ENCODE measurements at regions not wholly inside any gene's neighbourhood (a gene's known extent, or its start where the extent isn't known, plus 50 kb on each side); places are given as distances from the start of the nearest gene placed in this dataset.

- Histone ChIP-seq H3K36me3 (no peaks in the 10 kb centered on the region), H3K27ac (replicated peaks in 1 of 4) (no peak overlapping the region), H3K9me3 (no peaks in the 10 kb centered on the region), H3K27me3 (no peaks in the 10 kb centered on the region), H3K4me3 (no peak overlapping the region), H3K4me1 (no peaks in the 10 kb centered on the region)
- TF ChIP-seq POLR2A (IDR thresholded peaks at IDR 0.05; ENCODE audit: low read depth) (no peak), POLR2AphosphoS5 (IDR thresholded peaks at IDR 0.05) (no peak), CTCF (IDR thresholded peaks at IDR 0.05) (no peak), EP300 (IDR thresholded peaks at IDR 0.05) (no peak)
- 78% methylated on average over 8 of the region's 8 CpGs for WGBS
- intact Hi-C loops (cut with DNase I): no loop called here
- DNase-seq (ENCODE audit: extremely low spot score): no peak
Observed at GRCh38 chr2:181364492-181365170, 92.6 kb upstream of the ITGA4 start.

GRCh38 chr2:181366675-181367175 is 90.5 kb upstream of the ITGA4 start:
- Histone ChIP-seq H3K4me3 (no peak overlapping the region), H3K9me3 (no peaks in the 10 kb centered on the region), H3K4me1 (peaks cover 2 to 7% (median 7%) of the 10 kb centered on the region in 4 donors), H3K27me3 (no peaks in the 10 kb centered on the region), H3K36me3 (no peaks in the 10 kb centered on the region), H3K27ac (replicated peaks in 1 of 4) (no peak overlapping the region)
- 91% methylated on average over 4 of the region's 4 CpGs for WGBS
- no peak for DNase-seq (ENCODE audit: extremely low spot score)
- intact Hi-C loops (cut with DNase I): no loop called here
- TF ChIP-seq CTCF (IDR thresholded peaks at IDR 0.05) (no peak), POLR2A (IDR thresholded peaks at IDR 0.05; ENCODE audit: low read depth) (no peak), POLR2AphosphoS5 (IDR thresholded peaks at IDR 0.05) (no peak), EP300 (IDR thresholded peaks at IDR 0.05) (no peak)

- Histone ChIP-seq H3K36me3 (no peaks in the 10 kb centered on the region), H3K27ac (replicated peaks in 1 of 4) (no peak overlapping the region), H3K9me3 (no peaks in the 10 kb centered on the region), H3K4me3 (no peak overlapping the region), H3K27me3 (no peaks in the 10 kb centered on the region), H3K4me1 (peaks cover 9 to 14% (median 14%) of the 10 kb centered on the region in 4 donors)
- WGBS: 96% methylated on average over 3 of the region's 3 CpGs
- intact Hi-C loops (cut with DNase I): no loop called here
- DNase-seq (ENCODE audit: extremely low spot score): no peak
- TF ChIP-seq CTCF (IDR thresholded peaks at IDR 0.05): no peak
- TF ChIP-seq POLR2AphosphoS5 (IDR thresholded peaks at IDR 0.05): no peak
- no peak for TF ChIP-seq EP300 (IDR thresholded peaks at IDR 0.05)
- TF ChIP-seq POLR2A (IDR thresholded peaks at IDR 0.05; ENCODE audit: low read depth): no peak
Observed at GRCh38 chr2:181367411-181367810, 89.8 kb upstream of the ITGA4 start.

GRCh38 chr2:181367906-181368435 is 89.2 kb upstream of the ITGA4 start:
- intact Hi-C loops (cut with DNase I): no loop called here
- no peak for DNase-seq (ENCODE audit: extremely low spot score)
- Histone ChIP-seq H3K4me1 (peaks cover 10 to 20% (median 20%) of the 10 kb centered on the region in 4 donors), H3K27me3 (no peaks in the 10 kb centered on the region), H3K27ac (replicated peaks in 1 of 4) (no peak overlapping the region), H3K4me3 (no peak overlapping the region), H3K36me3 (no peaks in the 10 kb centered on the region), H3K9me3 (no peaks in the 10 kb centered on the region)
- WGBS: 87% methylated on average over 2 of the region's 2 CpGs
- no peak for TF ChIP-seq CTCF (IDR thresholded peaks at IDR 0.05)
- no peak for TF ChIP-seq POLR2A (IDR thresholded peaks at IDR 0.05; ENCODE audit: low read depth)
- TF ChIP-seq EP300 (IDR thresholded peaks at IDR 0.05): no peak
- no peak for TF ChIP-seq POLR2AphosphoS5 (IDR thresholded peaks at IDR 0.05)

Measured in esophagus muscularis mucosa (tissue), 4 donors.